ENCODE measurements at regions not wholly inside any gene's neighbourhood (a gene's known extent, or its start where the extent isn't known, plus 50 kb on each side); places are given as distances from the start of the nearest gene placed in this dataset.
"Not testable (repeated sequence)": the region's sequence is repeated elsewhere in the genome, so short reads cannot be mapped to it uniquely, and the experiment has no call there.

DNA sequence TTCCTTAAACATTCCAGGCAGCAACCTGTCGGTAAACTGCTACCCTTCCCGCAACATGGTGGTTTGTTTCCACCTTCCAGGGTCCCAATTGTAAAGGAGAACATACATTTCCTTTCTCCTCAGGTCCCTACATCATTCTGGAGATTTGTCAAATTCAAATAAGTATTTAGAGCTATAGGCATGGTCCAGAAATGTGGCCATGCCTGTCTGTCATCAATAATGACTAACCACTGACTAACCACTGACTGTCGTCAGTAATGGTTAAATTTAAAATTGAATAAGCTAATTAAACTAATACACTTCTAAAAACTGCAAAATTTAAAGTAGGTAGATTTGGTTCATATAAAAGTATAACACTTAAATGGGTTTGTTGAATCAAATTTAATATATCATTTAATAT lies 984.0 kb upstream of the SLC39A10 start:
- no peak for DNase-seq
- H2AFZ ChIP-seq, result no peak overlapping the region
- CTCF ChIA-PET, result no interaction called here
- H3K9me2 ChIP-seq (ENCODE audit: insufficient read depth), result no peaks in the 10 kb centered on the region
- intact Hi-C loops (cut with micrococcal nuclease; ENCODE audit: unreplicated experiment), result no loop called here
- H4K20me1 ChIP-seq (ENCODE audit: insufficient read depth), result no peaks in the 10 kb centered on the region
- H3K79me2 ChIP-seq (ENCODE audit: low read depth), result no peaks in the 10 kb centered on the region
- POLR2A ChIA-PET (ENCODE audit: unreplicated experiment), result no interaction called here
- no peaks in the 10 kb centered on the region for H3K36me3 ChIP-seq (ENCODE audit: low read depth)
- BruUV-seq (replicated peaks), result no TSS peak
- no peaks in the 10 kb centered on the region for H3K9me3 ChIP-seq (ENCODE audit: insufficient read depth, low read depth)
- no peak overlapping the region for H3K4me3 ChIP-seq
- H3K27me3 ChIP-seq (ENCODE audit: insufficient read depth, low read depth), result no peaks in the 10 kb centered on the region
- no peaks in the 10 kb centered on the region for H3F3A ChIP-seq (ENCODE audit: insufficient read depth, low read depth)
- no peak overlapping the region for H3K4me2 ChIP-seq
- H3K27ac ChIP-seq, result no peak overlapping the region
- no peak for TF ChIP-seq EZH2 (IDR thresholded peaks at IDR 0.05; ENCODE audit: low read depth)
- TF ChIP-seq, protein P1, sequence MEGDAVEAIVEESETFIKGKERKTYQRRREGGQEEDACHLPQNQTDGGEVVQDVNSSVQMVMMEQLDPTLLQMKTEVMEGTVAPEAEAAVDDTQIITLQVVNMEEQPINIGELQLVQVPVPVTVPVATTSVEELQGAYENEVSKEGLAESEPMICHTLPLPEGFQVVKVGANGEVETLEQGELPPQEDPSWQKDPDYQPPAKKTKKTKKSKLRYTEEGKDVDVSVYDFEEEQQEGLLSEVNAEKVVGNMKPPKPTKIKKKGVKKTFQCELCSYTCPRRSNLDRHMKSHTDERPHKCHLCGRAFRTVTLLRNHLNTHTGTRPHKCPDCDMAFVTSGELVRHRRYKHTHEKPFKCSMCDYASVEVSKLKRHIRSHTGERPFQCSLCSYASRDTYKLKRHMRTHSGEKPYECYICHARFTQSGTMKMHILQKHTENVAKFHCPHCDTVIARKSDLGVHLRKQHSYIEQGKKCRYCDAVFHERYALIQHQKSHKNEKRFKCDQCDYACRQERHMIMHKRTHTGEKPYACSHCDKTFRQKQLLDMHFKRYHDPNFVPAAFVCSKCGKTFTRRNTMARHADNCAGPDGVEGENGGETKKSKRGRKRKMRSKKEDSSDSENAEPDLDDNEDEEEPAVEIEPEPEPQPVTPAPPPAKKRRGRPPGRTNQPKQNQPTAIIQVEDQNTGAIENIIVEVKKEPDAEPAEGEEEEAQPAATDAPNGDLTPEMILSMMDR (conservative IDR thresholded peaks at IDR 0.05), result no peak
- H3K4me1 ChIP-seq (replicated peaks; ENCODE audit: insufficient read depth), result no peaks in the 10 kb centered on the region

DNA sequence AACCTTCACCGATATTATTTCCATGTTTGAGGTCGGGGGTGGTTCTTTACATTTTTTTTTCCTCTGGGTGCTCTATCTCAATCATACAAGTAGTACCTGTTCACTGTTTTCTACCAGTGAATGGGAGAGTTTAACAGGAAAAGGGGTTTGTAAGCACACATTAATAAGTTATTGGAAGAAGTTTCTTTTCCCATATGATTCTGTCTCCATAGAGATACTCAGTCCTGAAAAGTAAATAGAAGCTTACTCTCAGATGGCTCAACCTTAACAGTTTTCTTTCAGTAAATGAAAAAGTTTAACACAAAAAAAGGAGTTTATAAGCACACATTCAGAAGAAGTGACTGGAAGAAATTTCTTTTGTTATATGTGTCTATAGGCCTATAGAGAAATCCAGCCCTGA lies 995.6 kb upstream of the SLC39A10 start:
- CTCF ChIA-PET, result no interaction called here
- Histone ChIP-seq H4K20me1 (ENCODE audit: insufficient read depth) (no peaks in the 10 kb centered on the region), H2AFZ (no peak overlapping the region), H3K27ac (no peak overlapping the region), H3K4me3 (no peak overlapping the region), H3K4me1 (replicated peaks; ENCODE audit: insufficient read depth) (no peaks in the 10 kb centered on the region), H3K9me2 (ENCODE audit: insufficient read depth) (no peaks in the 10 kb centered on the region), H3K4me2 (no peak overlapping the region), H3K79me2 (ENCODE audit: low read depth) (no peaks in the 10 kb centered on the region), H3K9me3 (ENCODE audit: insufficient read depth, low read depth) (no peaks in the 10 kb centered on the region), H3K27me3 (ENCODE audit: insufficient read depth, low read depth) (no peaks in the 10 kb centered on the region), H3F3A (ENCODE audit: insufficient read depth, low read depth) (no peaks in the 10 kb centered on the region), H3K36me3 (ENCODE audit: low read depth) (no peaks in the 10 kb centered on the region)
- POLR2A ChIA-PET (ENCODE audit: unreplicated experiment), result no interaction called here
- BruUV-seq (replicated peaks), result no TSS peak
- no peak for DNase-seq
- no peak for TF ChIP-seq EZH2 (IDR thresholded peaks at IDR 0.05; ENCODE audit: low read depth)
- TF ChIP-seq, protein P1 (conservative IDR thresholded peaks at IDR 0.05), result no peak
- intact Hi-C loops (cut with micrococcal nuclease; ENCODE audit: unreplicated experiment), result no loop called here

DNA sequence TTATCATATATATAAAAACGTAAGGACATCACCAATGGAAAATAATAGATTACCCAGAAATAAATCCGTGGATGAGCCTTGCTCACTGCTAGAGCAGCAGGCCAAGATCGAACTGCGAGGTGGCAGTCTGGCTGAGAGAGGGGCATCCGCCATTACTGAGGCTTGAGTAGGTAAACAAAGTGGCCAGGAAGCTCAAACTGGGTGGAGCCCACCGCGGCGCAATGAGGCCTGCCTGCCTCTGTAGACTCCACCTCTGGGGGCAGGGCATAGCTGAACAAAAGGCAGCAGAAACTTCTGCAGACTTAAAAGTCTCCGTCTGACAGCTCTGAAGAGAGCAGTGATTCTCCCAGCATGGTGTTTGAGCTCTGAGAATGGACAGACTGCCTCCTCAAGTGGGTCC lies 1018.0 kb upstream of the SLC39A10 start:
- H3F3A ChIP-seq (ENCODE audit: insufficient read depth, low read depth); H3K27me3 ChIP-seq (ENCODE audit: insufficient read depth, low read depth); H3K9me3 ChIP-seq (ENCODE audit: insufficient read depth, low read depth); intact Hi-C loops (cut with micrococcal nuclease; ENCODE audit: unreplicated experiment); H3K9me2 ChIP-seq (ENCODE audit: insufficient read depth); H2AFZ ChIP-seq; H4K20me1 ChIP-seq (ENCODE audit: insufficient read depth); H3K79me2 ChIP-seq (ENCODE audit: low read depth); CTCF ChIA-PET; H3K4me1 ChIP-seq (replicated peaks; ENCODE audit: insufficient read depth); H3K4me3 ChIP-seq; H3K36me3 ChIP-seq (ENCODE audit: low read depth); BruUV-seq (replicated peaks); H3K4me2 ChIP-seq; POLR2A ChIA-PET (ENCODE audit: unreplicated experiment); H3K27ac ChIP-seq; DNase-seq: not testable (repeated sequence)

DNA sequence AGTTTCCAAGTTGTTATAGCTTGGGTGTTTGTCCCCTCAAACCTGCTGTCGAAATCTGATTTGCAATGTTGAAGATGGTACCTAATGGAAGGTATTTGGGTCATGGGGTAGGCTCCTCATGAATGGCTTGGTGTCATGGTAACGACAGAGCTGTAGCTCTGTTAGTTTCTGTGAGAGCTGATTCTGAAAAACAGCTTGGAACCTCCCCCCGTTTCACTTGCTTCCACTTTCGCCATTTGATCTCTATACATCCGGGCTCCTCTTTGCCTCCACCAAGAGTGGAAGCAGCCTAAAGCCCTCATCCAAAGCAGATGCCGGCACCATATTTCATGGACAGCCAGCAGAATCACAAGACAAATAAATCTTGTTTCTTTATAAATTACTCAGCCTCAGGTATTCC lies 1035.1 kb upstream of the SLC39A10 start:
- CTCF ChIA-PET, result no interaction called here
- POLR2A ChIA-PET (ENCODE audit: unreplicated experiment), result no interaction called here

More for the DNA sequence above, 1035.1 kb upstream of the SLC39A10 start:
- no peaks in the 10 kb centered on the region for H3K4me1 ChIP-seq (replicated peaks; ENCODE audit: insufficient read depth)
- H3K4me2 ChIP-seq, result no peak overlapping the region
- no peaks in the 10 kb centered on the region for H3F3A ChIP-seq (ENCODE audit: insufficient read depth, low read depth)
- no peaks in the 10 kb centered on the region for H3K9me3 ChIP-seq (ENCODE audit: insufficient read depth, low read depth)
- H3K79me2 ChIP-seq (ENCODE audit: low read depth), result no peaks in the 10 kb centered on the region
- no peak overlapping the region for H3K4me3 ChIP-seq
- no peak for DNase-seq
- no peak overlapping the region for H3K27ac ChIP-seq
- intact Hi-C loops (cut with micrococcal nuclease; ENCODE audit: unreplicated experiment), result no loop called here
- no peaks in the 10 kb centered on the region for H3K27me3 ChIP-seq (ENCODE audit: insufficient read depth, low read depth)
- no peaks in the 10 kb centered on the region for H3K36me3 ChIP-seq (ENCODE audit: low read depth)
- TF ChIP-seq, protein P1 (conservative IDR thresholded peaks at IDR 0.05), result no peak
- TF ChIP-seq EZH2 (IDR thresholded peaks at IDR 0.05; ENCODE audit: low read depth), result no peak
- H2AFZ ChIP-seq, result no peak overlapping the region
- no TSS peak for BruUV-seq (replicated peaks)
- no peaks in the 10 kb centered on the region for H4K20me1 ChIP-seq (ENCODE audit: insufficient read depth)
- no peaks in the 10 kb centered on the region for H3K9me2 ChIP-seq (ENCODE audit: insufficient read depth)

Measured in PC-9 (cell line).